ENCODE measurements at regions not wholly inside any gene's neighbourhood (a gene's known extent, or its start where the extent isn't known, plus 50 kb on each side); places are given as distances from the start of the nearest gene placed in this dataset.

DNA sequence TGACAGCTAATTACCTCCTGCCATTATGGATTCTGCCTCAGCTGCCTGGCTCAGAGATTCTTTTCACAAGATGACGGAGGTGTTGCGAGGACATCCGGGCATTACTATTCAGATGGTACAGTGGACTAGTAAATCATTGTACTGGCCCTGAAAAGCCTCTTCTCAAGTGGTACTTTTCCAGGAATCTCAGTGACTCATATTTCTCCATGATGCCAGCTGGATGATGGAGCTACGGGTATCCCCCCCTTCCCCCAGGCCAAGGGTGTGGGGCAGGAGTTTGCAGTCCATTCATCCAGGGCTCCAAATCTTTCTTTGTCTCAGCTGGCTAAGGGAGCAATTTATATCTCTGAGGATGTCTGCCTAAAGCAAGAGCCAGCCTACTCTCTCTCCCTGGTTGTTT lies 107.7 kb upstream of the GPR139 start:
- no peak for DNase-seq (ENCODE audit: low read depth, low spot score)
- no peak overlapping the region for H3K4me3 ChIP-seq (ENCODE audit: low read length)

DNA sequence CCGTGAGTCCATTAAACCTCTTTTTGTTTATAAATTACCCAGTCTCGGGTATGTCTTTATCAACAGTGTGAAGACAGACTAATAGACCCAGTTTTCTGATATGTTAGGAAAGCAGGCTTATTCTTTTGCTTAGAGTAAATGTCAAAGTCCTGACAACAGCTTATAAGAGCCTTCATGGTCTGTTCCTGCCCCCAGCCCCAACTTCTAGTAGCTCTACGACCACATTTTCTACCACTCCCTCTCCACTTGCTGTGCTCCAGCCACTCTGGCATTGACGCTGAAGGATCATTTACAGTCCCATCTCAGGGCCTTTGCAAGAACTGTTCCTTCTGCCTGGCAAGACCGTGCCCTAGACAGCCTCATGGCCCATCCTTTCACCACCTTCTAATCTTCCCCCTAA lies 104.6 kb upstream of the GPR139 start:
- H3K4me3 ChIP-seq (ENCODE audit: low read length): no peak overlapping the region
- no peak for DNase-seq (ENCODE audit: low read depth, low spot score)

DNA sequence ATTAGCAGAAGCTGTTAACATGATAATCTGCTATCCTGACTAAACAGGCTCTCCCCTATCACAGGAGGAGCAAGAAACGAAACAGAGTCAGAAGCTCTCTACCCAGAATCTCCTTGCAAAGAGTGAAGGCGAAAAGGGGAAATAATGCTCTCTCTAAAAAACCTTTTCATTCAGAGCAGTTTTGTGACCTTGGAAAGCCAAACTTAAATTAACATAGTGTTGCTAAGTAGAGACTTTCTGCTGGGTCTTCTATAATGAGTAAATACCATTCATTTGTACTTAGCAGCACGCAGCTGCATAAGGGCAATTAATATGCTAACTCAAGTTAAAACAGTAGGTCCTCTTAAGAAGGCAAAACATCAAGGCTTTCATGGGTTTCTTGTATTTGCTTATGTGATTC lies 101.7 kb upstream of the GPR139 start:
- H3K4me3 ChIP-seq (ENCODE audit: low read length): no peak overlapping the region
- DNase-seq (ENCODE audit: low read depth, low spot score): no peak

DNA sequence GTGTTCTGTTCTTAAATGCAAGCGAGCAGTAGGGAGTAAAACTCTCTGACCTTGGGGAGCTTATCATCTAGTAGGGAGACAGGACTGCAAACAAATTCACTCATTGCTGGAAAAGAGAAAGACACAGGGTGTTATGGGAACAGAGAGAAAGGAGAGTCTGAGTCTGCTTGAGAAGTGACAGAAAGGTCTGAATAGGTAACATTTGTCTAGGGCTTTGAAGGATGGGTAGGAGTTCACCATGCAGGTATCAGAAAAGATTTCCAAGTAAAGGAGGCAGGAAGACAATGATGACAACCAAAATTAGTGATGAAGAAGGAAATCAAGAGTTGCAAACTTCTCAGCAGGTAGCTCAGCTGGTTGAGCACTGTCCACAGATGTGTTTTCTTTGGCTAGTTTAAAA lies 93.6 kb upstream of the GPR139 start:
- no peak overlapping the region for H3K4me3 ChIP-seq (ENCODE audit: low read length)

DNA sequence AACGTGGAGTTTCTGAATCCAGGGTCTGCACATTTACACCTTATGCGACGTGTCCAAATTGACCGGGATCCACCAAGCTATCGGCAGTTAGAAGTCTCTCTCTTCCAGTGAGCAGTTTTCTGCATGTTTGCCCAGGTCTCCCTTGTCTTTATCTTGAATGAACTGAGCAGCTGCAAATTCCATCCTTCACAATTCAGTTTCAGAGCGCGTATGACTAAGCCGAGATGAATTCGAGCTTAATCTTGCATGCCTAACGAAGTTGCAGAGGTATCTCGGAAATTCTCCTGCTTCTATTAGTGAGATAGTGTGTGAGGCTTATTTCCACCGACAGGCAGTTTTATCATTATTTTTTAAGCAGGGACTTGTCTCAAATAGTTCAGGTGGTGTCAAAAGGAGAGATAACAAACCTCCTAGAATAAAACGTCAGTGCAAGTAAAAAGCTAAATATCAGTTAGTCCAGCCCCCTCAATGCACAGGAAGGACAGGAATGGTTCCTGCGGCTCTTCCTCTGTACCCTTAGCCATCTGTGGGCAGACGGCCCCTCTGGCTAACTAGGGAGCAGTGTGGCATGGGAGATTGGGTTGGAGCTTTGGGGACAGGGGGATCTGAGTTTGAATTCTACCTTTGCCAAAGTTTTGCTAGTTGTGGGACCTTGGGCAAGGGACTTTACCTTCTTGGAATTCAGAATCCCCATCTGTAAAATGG lies 93.0 kb upstream of the GPR139 start:
- DNase-seq (ENCODE audit: low read depth, low spot score): no peak
- H3K4me3 ChIP-seq (ENCODE audit: low read length): no peak overlapping the region

More for the DNA sequence above, 93.6 kb upstream of the GPR139 start:
- DNase-seq (ENCODE audit: low read depth, low spot score): no peak

DNA sequence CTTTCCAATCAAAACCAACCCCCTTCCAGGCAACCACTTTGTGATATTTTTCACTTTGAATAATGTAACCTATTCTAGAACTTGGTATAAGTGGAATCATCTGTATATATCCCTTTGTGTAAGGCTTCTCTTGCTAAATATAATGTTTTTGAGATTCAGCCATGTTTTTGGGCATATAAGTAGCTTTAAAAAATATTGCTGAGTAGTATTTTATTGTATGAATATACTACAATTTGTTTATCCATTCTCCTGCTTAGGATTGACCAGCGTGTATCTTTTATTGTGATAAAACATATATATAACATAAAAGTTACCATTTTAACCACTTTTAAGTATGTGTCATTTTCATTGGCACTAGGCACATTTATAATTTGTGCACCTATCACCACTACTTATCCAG lies 79.8 kb upstream of the GPR139 start:
- DNase-seq (ENCODE audit: low read depth, low spot score): no peak
- H3K4me3 ChIP-seq (ENCODE audit: low read length): no peak overlapping the region

DNA sequence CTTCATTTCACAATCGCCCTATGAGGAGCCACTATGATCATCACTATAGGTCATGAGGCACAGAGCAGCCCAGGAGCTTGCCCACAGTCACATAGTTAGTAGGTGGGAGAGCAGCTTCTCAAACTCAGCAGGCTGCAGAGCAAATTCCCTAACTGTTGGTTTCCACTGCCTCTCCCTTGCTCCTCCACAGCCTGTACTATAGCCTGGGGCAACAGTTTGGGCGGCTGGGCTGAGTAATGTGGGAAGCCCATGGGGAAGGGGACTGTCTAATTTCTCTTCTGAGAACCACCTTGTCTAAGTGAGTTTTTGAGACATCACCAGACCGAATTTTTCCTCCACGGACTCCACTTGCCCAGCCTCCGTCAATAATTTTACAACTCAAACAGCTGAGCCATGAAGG lies 73.4 kb upstream of the GPR139 start:
- no peak overlapping the region for H3K4me3 ChIP-seq (ENCODE audit: low read length)
- DNase-seq (ENCODE audit: low read depth, low spot score): no peak

DNA sequence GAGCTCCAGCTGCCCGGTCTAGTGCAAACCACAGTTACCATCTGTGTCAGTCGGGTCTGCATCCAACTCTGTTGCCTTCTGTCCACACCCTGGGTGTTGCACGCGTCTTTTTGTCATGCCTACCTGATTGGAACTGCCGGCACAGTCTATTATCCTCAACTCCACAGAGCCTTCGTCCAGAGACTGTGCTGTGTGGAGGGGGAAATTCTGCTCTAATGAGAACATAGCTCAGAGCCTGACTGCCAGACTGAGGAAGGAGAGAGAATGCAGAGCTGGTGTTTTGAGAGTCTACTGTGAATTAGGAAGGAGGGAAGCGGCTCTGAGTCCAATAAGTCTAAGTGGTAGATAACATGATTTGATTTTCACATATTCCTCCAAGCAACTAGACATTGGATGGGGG lies 68.3 kb upstream of the GPR139 start:
- no peak overlapping the region for H3K4me3 ChIP-seq (ENCODE audit: low read length)
- no peak for DNase-seq (ENCODE audit: low read depth, low spot score)

DNA sequence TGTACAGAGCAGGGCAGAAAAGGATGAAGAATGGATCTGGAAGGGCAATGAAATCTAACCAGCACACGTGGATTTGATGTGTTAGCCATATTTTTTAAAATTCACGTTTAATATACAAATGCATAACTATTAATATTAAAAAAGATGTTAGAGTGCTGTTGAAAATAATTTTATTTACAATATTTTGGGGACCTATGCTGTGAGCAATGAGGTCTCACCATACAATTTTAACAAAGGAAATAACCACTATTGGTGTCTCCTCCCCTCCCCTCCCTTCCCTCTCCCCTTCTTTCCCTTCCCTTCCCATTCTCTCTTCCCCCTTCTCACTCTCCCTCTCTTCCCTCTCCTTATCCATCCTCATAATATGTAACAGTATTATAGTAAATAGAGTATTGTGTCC lies 64.2 kb upstream of the GPR139 start:
- no peak overlapping the region for H3K4me3 ChIP-seq (ENCODE audit: low read length)
- DNase-seq (ENCODE audit: low read depth, low spot score): no peak

DNA sequence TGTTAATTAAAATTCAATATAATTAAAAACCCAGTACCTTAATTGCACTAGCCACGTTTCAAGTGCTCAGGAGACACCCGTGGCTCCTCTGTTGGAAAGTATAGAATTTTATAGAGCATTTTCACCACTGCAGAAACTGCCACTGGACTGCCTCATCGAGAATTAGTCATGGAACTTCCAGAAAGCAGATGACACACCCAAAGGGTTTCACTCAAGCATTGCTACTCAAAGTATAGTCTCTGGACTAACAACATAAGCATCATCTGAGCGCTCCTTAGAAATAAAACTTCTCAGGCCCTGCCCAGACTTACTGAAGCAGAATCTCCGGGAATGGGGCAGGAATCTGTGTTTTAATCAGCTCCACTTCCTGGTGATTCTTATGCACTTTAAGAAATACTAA lies 63.5 kb upstream of the GPR139 start:
- H3K4me3 ChIP-seq (ENCODE audit: low read length): no peak overlapping the region
- DNase-seq (ENCODE audit: low read depth, low spot score): no peak

DNA sequence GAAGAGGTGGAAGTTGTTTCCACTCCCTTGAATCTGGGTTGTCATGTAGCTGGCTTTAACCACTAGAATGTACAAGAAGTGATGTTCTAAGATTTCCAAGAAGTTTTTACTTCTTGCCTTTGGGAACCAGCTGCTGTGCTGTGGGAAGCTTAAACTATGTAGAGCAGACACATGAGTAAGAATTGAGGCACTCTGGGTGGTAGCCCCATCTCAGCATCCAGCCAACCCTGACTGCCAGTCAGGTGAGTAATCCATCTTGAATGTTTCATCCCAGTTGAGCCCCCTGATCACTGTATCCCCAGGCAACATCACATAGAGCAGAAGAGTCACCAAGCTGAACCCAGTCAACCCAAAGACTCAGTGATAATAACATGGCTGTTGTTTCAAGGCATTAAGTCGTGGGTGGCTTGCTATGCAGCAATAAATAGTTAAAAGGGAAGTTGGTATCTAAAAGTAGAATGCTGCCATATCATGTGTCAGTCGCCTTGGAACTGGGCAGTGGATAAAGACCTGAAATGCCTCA lies 62.8 kb upstream of the GPR139 start:
- no peak overlapping the region for H3K4me3 ChIP-seq (ENCODE audit: low read length)
- DNase-seq (ENCODE audit: low read depth, low spot score): no peak

DNA sequence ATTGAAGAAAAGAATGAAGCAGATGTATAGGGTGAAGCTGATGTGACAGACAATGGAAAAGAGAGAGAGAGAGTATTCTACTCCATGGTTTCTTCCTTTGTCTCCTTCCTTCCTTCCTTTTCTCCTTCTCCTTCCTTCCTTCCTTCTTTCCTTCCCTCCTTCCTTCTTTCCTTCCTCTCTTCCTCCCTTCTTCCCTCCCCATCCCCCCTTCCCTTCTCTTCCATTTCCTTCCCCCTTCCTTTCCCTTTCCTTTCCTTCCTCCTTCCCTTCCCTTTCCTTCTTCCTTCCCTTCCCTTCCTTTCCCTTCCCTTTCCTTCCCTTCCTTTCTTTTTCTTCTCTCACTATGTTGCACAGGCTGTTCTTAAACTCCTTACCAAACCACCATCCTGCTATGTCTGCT lies 55.7 kb upstream of the GPR139 start:
- DNase-seq (ENCODE audit: low read depth, low spot score): no peak
- H3K4me3 ChIP-seq (ENCODE audit: low read length): no peak overlapping the region

All from Jurkat, Clone E6-1 (cell line).